Keratinocyte (primary cell): ENCODE measurements at regions not wholly inside any gene's neighbourhood (a gene's known extent, or its start where the extent isn't known, plus 50 kb on each side); places are given as distances from the start of the nearest gene placed in this dataset.

ENCODE experiments used
- DNase-seq: peaks from one replicate; pipeline ENCODE4 v3.0.0-alpha.2; 2011; ENCODE audit warnings: low read depth, missing footprints, low spot score
- FAIRE-seq: peaks from 2 replicates; lab custom pipeline; 2011; peaks lifted over from hg19 to GRCh38; lab: Jason Lieb, UNC
- H2AFZ ChIP-seq: 2 replicates; pipeline ENCODE4 v1.6.0; 2012; ENCODE audit warnings: low read length, control low read depth, inconsistent platforms; ENCODE audit not compliant: control insufficient read depth
- H3K27ac ChIP-seq: 2 replicates; pipeline ENCODE4 v1.5.1; 2011; ENCODE audit warnings: low read length; ENCODE audit not compliant: control insufficient read depth, insufficient read depth
- H3K27me3 ChIP-seq: 3 replicates; pipeline ENCODE4 v1.6.0; 2011; ENCODE audit warnings: low read length; ENCODE audit not compliant: control insufficient read depth, insufficient read depth; ENCODE audit errors: extremely low read depth
- H3K36me3 ChIP-seq, 2 experiments: 2 replicates in 1 of 2; 3 replicates in 1 of 2; pipeline ENCODE4 v1.5.1; 2011; ENCODE audit warnings: low read length in 2 of 2, mild to moderate bottlenecking in 1 of 2; ENCODE audit not compliant: control insufficient read depth in 2 of 2, insufficient read depth in 2 of 2; ENCODE audit errors: extremely low read depth in 1 of 2
- H3K4me1 ChIP-seq: 3 replicates; pipeline ENCODE4 v1.5.1; 2011; ENCODE audit warnings: low read length; ENCODE audit not compliant: control insufficient read depth, insufficient read depth; ENCODE audit errors: extremely low read depth
- H3K4me2 ChIP-seq: 3 replicates; pipeline ENCODE4 v1.6.0; 2011; ENCODE audit warnings: low read depth, low read length; ENCODE audit not compliant: control insufficient read depth, insufficient read depth; ENCODE audit errors: extremely low read depth
- H3K4me3 ChIP-seq, 3 experiments: fragments of 200-600 bp in 1 of 3; sonication (generic) in 1 of 3; 2 replicates in 2 of 3; 3 replicates in 1 of 3; pipeline ENCODE4 v1.5.1; 2011 to 2016; ENCODE audit warnings: low read length in 3 of 3, mild to moderate bottlenecking in 3 of 3, control low read depth in 2 of 3, inconsistent platforms in 1 of 3, low read depth in 1 of 3, mixed read lengths in 1 of 3, mixed run types in 1 of 3, moderate library complexity in 1 of 3; ENCODE audit not compliant: control insufficient read depth in 2 of 3, insufficient read depth in 2 of 3; ENCODE audit errors: extremely low read depth in 1 of 3
- H3K79me2 ChIP-seq: 2 replicates; pipeline ENCODE4 v1.6.0; 2012; ENCODE audit warnings: low read length; ENCODE audit not compliant: control insufficient read depth, insufficient read depth
- H3K9ac ChIP-seq: 3 replicates; pipeline ENCODE4 v1.6.0; 2011; ENCODE audit warnings: low read length; ENCODE audit not compliant: control insufficient read depth, insufficient read depth; ENCODE audit errors: extremely low read depth
- H3K9me1 ChIP-seq: 3 replicates; pipeline ENCODE4 v1.6.0; 2011; ENCODE audit warnings: low read length; ENCODE audit not compliant: control insufficient read depth, insufficient read depth; ENCODE audit errors: extremely low read depth
- H3K9me3 ChIP-seq: 2 replicates; pipeline ENCODE4 v1.5.1; 2012; ENCODE audit warnings: low read depth, low read length; ENCODE audit not compliant: control insufficient read depth
- H4K20me1 ChIP-seq: 3 replicates; pipeline ENCODE4 v1.6.0; 2011; ENCODE audit warnings: low read length; ENCODE audit not compliant: control insufficient read depth, insufficient read depth; ENCODE audit errors: extremely low read depth
- EZH2 ChIP-seq: IDR thresholded peaks from one replicate; pipeline ENCODE4 v1.6.1; 2012; ENCODE audit warnings: inconsistent platforms, mild to moderate bottlenecking, low read length, moderate library complexity
- dilution Hi-C: fragments of 300-500 bp; cut with MboI; formaldehyde crosslinking; loops from one replicate; pipeline ENCODE4 v1.7.0; 2020; ENCODE audit warnings: low sequenced_read_pairs; ENCODE audit not compliant: extremely low pct_ligation_motif_present
- TF ChIP-seq, protein P1 (sequence below), 3 experiments: IDR thresholded peaks in 1 of 3; conservative IDR thresholded peaks in 1 of 3; optimal IDR thresholded peaks in 1 of 3; 2 replicates in 2 of 3; 3 replicates in 1 of 3; pipeline versions ENCODE3 to v1.5.1; 2011; ENCODE audit warnings: low read length in 3 of 3, mild to moderate bottlenecking in 3 of 3, moderate library complexity in 2 of 3, control low read depth in 1 of 3, inconsistent platforms in 1 of 3; ENCODE audit not compliant: insufficient read depth in 2 of 3; ENCODE audit errors: extremely low read depth in 1 of 3

DNA sequence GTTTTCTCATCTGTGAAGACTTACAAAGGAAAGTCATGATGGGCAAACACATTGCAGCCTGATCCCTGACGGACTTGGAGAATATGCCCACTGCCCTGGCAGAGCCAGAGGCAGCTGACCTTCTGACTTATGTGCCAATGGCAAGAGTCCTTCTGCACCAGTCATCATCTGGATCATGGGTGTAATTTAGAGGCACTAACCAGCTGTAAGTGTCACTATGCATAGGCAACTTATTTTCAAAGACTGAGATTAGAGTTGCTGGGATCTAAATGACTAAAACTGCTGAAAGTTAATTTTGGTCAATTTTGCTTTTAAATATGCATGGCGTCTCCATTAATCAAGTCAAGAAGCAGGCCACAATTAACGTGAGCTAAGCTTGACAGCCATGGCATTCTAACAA lies 261.2 kb downstream of the BCL11A start:
- Histone ChIP-seq H3K9me3 (no peaks in the 10 kb centered on the region), H3K4me1 (peaks cover 12% of the 10 kb centered on the region), H3K4me3 (no peak overlapping the region), H4K20me1 (no peaks in the 10 kb centered on the region), H3K9me1 (no peaks in the 10 kb centered on the region), H3K27ac (no peak overlapping the region), H3K27me3 (no peaks in the 10 kb centered on the region), H3K36me3 (no peaks in the 10 kb centered on the region), H3K79me2 (no peaks in the 10 kb centered on the region), H2AFZ (no peak overlapping the region), H3K9ac (no peak overlapping the region), H3K4me2 (no peak overlapping the region)
- dilution Hi-C loops: no loop called here
- FAIRE-seq (no peak), DNase-seq (no peak)
- TF ChIP-seq EZH2: no peak
- TF ChIP-seq, protein P1, sequence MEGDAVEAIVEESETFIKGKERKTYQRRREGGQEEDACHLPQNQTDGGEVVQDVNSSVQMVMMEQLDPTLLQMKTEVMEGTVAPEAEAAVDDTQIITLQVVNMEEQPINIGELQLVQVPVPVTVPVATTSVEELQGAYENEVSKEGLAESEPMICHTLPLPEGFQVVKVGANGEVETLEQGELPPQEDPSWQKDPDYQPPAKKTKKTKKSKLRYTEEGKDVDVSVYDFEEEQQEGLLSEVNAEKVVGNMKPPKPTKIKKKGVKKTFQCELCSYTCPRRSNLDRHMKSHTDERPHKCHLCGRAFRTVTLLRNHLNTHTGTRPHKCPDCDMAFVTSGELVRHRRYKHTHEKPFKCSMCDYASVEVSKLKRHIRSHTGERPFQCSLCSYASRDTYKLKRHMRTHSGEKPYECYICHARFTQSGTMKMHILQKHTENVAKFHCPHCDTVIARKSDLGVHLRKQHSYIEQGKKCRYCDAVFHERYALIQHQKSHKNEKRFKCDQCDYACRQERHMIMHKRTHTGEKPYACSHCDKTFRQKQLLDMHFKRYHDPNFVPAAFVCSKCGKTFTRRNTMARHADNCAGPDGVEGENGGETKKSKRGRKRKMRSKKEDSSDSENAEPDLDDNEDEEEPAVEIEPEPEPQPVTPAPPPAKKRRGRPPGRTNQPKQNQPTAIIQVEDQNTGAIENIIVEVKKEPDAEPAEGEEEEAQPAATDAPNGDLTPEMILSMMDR (optimal IDR thresholded peaks at IDR 0.05 in 1 of 3, IDR thresholded peaks at IDR 0.05 in 1 of 3, conservative IDR thresholded peaks at IDR 0.05 in 1 of 3; ENCODE audit: extremely low read depth in 1 of 3, insufficient read depth in 2 of 3, low read length in 3 of 3): no peak

DNA sequence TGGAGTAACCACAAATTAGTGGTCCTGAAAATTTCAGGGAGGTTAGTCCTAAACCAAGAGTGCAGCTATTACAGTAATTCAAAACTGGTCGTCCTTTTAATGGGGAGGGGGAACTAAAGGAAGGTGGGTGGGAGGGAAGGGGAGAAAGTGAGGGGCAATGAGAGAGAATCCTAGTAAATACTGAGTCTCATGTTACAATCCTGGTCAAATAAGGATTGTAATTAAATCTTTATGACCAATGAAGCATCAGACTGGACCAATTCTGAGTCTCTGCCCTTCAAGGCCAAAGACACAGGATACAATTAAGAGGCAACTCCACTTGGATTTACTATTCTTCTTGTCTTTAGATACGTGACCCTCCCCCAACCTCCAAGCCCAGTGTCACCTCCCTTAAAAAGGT lies 262.9 kb downstream of the BCL11A start:
- TF ChIP-seq, protein P1 (optimal IDR thresholded peaks at IDR 0.05 in 1 of 3, IDR thresholded peaks at IDR 0.05 in 1 of 3, conservative IDR thresholded peaks at IDR 0.05 in 1 of 3; ENCODE audit: extremely low read depth in 1 of 3, insufficient read depth in 2 of 3, low read length in 3 of 3): no peak
- TF ChIP-seq EZH2: no peak
- Histone ChIP-seq H3K4me2 (no peak overlapping the region), H2AFZ (no peak overlapping the region), H3K27me3 (no peaks in the 10 kb centered on the region), H4K20me1 (no peaks in the 10 kb centered on the region), H3K36me3 (no peaks in the 10 kb centered on the region), H3K4me1 (peaks cover 7% of the 10 kb centered on the region), H3K79me2 (no peaks in the 10 kb centered on the region), H3K9me3 (no peaks in the 10 kb centered on the region), H3K4me3 (no peak overlapping the region), H3K9me1 (no peaks in the 10 kb centered on the region), H3K27ac (no peak overlapping the region), H3K9ac (no peak overlapping the region)
- dilution Hi-C loops: no loop called here
- no peak for DNase-seq
- no peak for FAIRE-seq
